Activated T-cell treated with anti-CD3 and anti-CD28 coated beads for 1 hour (primary cell): ENCODE measurements at regions not wholly inside any gene's neighbourhood (a gene's known extent, or its start where the extent isn't known, plus 50 kb on each side); places are given as distances from the start of the nearest gene placed in this dataset.
"Not testable (repeated sequence)": the region's sequence is repeated elsewhere in the genome, so short reads cannot be mapped to it uniquely, and the experiment has no call there.

ENCODE experiments used
- DNase-seq: peaks from one replicate; pipeline ENCODE4 v3.0.0-alpha.2; 2020; ENCODE audit warnings: low read depth

DNA sequence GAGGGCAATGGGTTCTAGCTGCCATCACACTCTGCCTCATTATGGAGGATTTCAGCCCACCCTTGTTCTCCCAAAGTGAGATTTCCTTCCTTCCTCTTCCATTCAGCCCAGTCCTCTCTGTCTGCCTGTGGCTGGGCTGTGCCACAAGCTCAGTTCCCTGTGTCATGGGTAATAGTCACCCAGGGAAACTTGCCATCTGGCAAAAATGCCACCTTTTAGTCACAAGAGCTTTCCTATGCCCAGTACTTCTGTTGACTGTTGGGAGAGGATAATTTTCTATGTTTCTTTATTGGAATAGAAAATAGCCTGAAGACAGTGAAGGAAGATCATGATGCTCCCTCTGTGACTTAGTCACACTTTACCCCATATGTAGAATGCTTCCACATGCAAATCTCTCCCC is 71.4 kb downstream of the TLR4 start:
- no peak for DNase-seq

DNA sequence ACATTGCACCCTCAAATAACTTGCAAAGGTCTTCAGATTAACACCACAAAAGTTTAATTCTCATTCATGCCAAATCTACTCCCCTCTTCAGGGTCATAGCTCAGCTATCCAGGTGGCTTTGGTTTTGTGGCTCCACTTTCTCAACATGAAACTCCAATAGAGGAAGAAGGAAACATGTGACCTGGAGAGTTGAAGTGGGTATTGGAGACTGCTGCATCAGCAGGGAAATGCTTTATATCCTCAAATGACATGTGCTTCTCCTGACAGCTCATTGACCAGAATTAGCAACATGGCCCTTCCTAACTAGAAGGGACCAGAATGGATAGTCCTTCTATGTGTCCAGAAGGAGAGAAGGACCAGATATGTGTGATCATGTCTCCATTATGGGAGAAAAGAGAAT is 73.6 kb downstream of the TLR4 start:
- no peak for DNase-seq

DNA sequence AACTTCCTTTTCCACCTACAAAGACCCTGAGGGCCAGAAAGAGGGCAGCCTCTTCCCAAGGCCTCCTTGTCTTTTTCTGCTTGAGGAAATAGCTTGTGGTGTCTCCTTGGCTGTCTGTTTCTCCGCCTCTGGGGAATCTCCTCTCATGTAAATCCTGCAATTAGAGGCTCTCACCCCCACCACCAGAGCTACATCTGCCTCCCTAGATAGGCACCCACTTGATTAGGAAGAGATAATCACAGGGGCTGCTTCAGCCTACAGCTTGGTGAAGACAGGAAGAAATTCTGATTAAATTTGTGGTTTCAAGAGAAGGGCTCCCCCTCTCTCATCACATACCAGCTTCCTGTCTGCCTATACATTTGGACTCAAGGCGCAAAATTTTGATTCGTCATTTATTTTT is 75.6 kb downstream of the TLR4 start:
- no peak for DNase-seq

DNA sequence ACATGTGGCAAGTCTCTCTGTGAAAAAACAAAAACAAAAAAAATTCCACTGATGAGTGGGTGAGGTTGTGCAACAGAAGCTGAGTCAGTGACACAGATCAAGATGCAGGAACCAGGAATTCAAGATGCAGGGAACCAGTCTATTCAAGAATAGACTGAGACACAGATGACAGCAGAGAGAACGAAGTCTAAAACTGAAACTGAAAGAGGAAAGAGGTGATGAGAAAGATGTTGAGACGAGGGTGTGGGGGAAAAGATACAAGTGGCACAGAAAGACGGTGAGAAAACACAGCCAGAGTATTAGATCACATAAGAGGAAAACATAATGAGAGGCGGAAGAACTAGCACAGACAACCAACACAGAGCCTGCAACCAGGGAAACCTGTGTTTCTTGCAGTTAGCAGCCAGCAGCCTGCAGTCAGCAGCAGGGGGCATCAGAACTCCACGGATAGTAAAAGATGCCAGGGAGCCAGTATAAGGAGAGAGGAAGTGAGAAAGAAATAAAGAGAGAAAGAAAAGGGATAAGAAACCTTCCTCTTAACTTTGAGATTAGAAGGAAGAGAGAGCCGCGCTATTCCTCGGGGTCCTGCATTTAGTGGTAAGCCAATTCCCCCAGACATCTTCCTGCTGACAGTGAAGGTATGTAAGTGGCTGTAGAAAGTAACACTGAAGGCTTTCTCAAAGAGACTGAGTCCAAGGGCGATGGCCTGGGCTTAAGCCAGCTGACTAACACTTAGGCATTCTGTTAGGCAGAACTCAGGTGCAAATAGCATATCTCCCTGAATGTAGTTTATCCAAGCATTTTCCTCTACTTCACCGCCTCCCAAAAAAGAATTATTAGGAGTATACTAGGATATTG is 79.0 kb downstream of the TLR4 start:
- peak; percentile 29 for DNase-seq

DNA sequence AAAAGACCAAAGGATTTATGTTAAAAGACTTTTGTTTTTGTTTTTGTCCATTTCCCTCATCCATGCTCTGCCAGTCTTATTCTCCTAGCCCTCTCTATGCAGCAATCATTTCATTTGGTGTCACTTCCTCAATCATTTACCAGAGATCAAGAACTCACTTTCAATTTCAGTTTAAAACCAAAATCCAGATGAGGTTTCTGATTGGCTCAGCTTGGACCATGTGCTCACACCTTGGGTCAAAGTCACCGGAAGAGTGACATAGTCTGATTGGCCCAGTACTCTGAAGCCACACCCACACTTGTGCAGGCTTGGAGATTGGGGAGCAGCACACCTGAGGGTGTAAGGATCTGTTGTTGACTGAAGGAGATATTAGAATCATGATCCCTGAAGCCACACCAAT is 79.6 kb downstream of the TLR4 start:
- no peak for DNase-seq

DNA sequence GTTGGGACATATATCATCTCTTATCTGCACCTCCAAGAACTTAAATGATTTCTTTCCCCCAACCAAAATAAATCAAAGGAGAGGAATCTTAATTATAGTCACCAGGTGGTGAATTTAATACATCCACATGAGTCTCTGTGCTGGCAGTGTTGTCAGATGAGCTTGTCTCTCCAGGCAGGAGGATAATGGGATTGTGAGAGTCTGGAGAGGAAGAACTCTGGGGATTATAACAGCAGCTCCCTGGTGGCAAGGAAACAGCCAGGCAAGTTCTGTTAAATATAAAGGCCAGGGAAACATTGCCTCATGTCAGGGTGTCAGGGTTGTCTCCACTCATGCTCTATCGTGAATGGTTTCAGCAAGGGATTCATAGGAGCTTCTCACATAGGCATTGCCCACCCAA is 80.8 kb downstream of the TLR4 start:
- no peak for DNase-seq

DNA sequence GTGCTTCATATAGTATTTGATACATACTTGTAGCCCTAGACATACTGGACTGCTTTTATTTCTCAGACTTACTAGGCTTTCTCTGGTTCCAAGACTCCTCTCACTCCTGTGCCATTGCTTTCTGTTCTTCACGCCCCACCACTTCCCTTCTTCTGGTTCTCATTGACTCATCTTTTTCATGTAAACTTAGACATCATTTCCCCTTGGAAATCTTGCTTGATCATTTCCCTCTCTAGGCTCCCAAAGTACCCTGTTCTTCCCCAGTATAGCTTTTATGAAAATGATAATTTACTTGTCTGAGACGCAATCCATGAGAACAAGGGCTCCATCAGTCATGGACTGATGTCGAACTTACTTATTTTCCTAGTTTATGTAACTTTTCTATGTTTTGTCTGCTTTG is 83.5 kb downstream of the TLR4 start:
- no peak for DNase-seq

DNA sequence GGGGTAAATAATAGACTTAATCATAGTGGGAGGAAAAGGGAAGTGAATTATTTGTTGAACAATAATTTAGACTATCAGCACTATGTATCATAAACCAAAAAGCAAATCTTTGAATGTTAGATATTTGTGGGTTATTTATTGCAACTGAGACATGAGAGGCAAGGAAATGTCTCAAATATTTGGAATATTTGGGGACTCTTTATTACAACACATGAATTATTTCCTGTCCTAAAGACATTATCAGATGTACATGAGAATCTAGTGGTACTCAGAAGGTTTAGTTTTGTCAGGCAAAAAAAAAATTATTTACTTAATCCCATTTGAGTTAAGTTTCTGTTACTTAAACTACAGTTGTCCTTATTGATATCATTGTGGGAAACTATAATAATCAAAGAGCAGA is 91.1 kb downstream of the TLR4 start:
- no peak for DNase-seq

DNA sequence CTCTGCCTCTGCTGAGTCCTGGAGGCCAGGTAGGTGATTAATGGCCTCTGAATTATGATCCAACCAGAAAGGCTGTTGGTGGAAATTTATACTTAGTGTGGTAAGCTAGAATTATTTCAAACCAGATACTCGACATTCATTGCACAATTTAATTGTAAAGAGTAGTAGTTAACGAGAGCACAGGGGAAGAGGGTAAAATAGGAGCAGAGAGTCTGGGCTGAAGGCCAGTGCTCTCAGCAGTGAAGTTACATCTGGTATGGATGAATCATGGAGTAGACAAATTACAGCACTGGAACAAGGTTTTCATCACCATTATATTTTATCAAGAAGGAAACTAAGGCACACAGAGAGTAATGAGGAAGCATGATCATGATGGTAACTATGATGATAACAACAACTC is 92.5 kb downstream of the TLR4 start:
- DNase-seq = no peak

DNA sequence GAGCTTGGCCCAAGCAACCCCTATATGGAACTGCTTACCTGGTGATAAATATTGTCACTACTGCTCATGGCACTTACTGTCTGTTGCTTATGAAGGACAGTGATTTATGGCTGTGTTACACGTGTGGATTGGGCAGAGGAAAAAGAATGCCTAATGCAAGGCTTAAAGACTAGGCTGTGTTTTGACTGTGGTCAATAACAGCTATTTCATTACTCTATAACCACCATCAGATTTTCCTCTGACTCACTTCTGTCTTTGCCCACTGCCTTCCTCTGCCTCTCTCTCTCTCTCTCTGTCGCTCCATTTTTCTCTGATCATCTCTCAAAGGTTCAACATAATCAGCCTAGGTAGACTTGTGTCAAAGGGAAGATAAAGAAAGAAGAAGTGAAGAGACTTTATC is 96.2 kb downstream of the TLR4 start:
- DNase-seq = no peak

DNA sequence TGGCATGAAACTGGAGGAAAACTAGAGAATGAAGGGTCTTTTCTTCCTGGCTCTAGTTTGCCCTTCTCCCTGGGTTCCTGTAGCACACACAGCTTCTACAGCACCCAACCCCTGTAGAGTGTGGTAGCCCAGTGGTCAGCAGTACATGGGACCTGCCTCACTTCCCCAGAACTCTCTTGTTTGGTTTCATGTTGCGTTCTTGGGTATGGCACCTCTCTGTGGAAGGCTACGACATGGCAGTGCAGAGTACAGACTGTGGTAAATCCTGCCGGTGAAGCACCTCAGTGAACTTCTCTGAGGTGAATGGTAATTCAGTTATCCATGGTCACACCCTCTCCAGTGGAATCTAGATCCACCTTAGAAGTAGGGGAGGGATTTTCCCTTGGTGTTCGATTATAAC is 105.5 kb downstream of the TLR4 start:
- no peak for DNase-seq

DNA sequence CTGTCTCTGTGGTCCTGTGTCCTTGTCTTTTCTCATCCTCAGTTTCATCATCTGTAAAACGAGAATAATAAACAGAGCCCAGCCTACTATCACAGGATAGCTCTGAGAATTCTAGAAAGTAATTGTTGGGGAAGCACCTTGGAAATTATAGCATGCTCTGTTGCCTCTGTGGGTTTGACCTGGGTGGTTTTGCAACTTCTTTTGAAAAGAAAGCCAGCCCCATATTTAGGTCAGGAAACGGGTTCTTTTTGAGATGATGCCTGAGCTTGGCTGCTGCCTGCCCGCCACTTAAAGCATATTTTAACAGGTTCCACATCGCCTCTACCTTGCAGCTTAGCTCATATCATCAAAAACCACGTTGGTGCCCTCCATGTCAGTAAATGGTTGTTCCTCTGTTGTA is 111.1 kb downstream of the TLR4 start:
- DNase-seq = no peak

DNA sequence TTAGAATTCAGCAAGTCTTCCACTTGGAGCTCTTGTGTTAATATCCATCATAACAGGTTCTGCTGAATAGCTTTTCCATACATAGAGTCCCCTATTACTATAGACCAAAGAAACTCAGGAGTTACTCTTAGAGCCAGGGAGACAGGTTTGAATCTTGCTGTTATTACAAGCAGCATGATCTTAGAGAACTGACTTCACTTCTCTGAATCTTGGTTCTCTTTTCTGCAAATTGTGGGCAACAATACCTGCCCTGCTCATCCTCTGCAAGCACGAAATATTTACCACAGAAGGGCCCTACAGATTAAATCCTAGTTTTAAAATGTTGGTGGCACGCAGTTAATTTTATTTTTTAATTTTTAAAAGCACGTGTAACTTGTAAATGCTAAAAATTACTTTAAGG is 111.7 kb downstream of the TLR4 start:
- no peak for DNase-seq

DNA sequence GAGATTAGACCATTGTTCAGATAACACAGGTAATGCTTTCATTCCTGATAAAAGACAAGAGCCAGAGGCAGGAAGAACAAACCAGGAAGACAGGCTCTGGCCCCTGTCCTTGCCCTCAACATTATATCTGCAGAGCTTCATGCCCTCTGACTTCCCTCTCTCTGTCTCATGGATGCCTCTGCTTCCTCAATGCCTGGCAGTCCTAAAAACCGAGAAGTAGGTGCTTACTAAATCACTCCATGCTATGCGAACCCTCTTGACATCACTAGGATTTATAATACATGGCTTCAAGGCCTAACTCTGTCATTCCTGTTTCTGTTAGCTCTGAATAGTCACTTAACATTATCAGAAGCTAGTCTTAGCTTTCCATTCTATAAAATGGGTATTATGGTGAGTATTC is 117.8 kb downstream of the TLR4 start:
- no peak for DNase-seq

DNA sequence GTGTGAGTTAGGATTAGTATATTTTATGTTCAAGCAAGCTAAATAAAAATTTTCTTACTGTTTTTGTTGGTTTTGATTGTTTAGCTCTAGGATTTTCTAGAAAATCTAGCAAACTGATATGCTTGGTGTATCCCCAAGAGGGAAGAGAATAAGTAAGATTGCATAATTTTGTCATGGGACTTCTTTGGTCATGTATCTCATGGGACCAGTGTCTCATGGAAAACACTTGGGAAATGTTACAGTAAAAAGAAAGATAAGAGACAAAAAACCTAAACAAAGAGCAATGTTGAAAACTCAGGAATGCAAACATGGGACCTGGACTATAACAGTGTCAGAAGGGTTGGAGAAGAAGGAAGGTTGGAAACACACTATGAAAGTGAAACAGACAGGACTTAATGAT is 119.4 kb downstream of the TLR4 start:
- DNase-seq = no peak

DNA sequence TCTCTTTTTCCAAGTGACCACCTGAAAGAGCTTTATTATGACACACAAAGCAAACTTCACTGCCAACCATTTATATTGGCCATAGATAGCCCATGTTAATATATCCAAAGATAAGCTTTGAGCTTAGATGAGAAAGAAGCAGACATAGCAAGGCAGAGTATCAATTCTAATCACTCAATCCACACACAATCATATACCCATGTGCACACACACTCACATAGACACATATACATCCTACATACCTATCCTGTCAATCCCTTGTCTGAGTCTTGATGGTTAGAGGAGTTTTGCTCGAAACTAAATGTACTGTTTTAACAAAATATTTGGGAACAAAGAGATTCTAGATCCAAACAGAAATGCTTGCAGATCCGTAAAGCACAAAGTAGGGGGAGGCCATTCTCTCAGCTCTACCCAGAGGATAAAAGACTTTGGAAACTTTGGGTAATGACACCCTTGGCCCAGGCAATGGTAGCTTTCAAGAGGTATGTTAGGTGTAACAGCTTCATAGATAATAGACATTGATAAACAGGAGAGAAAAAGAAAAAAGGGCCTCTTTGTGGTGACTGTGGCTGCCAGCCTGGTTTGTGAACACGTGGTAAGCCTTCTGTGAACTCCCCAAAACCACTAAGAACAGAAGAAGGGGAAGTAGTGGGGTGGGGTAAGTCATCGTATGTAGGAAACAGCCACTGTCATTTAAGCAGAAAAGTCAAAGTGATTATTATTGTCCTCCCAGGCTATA is 121.6 kb downstream of the TLR4 start:
- peak; percentile 3 for DNase-seq

DNA sequence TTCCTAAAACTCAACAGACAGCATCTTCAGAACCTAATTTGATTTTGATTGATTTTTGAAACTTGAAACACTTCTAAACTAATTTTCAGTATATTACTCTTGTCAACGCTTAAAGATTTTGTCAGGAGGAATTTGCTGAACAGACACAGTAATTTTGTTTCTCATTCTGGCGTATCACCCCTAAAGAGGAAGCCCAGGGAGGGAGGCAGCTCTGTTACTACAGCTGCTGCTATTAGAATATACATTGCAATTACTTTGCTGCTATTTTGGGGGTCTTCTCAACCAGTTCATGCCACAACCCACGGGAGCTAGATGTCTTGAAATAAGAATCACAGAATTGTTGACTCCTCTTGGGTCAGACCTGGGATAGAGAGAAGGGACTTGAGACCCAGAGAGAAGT is 122.6 kb downstream of the TLR4 start:
- DNase-seq = no peak

DNA sequence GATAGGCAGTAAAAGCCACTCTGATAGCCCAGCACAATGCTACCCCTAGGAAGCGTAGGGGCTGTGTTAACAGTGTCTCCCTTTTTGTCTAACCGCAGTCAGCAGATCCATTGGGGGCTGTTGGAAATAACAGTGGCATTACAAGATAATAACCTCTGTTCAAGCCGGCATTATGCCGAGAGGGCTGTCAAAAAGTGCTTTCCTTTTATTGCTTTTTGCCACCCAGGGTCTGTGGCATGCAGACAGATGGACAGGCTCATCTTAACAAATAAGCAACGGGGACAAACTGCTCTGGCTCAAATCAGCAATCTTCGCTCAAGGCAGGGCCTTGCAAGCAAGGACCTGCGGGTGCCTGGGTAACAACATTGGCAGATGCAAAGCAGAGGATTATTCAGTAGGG is 123.3 kb downstream of the TLR4 start:
- no peak for DNase-seq

DNA sequence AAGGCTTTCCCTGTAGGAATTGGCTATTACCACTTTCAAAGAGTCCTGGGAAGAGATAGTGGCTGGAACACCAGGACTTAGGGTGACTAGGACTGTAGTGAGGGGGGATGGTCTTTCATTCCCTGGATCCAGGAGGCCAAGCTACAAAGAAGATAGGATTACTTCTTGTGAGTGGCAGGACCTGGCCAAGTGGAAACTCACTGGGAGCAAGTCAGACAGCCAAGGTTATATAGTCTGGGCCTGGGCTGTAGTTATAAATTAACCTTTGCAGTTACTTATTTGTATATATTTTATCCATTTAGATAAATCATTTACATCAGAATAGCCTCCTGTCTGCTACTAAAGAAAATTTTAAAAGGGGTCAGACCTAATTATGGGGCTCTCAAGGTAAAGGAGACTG is 124.3 kb downstream of the TLR4 start:
- no peak for DNase-seq

DNA sequence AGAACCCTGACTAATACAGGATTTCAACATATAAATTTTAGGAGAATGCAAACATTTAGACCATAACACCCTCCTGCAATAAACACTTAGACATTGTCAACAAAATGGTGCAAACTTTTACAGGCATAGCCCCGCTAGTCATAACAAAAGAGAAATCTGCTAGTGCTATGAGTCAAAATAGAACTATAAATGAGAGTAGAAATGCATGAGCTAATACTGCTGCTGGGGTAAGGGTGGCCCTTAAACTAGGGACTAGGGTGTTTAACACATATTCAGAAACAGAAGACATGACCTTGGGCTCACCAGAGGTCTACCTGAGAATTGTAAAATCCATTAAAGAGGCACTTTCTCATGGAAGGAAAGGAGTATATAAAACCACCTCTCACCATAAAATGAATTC is 131.6 kb downstream of the TLR4 start:
- no peak for DNase-seq

DNA sequence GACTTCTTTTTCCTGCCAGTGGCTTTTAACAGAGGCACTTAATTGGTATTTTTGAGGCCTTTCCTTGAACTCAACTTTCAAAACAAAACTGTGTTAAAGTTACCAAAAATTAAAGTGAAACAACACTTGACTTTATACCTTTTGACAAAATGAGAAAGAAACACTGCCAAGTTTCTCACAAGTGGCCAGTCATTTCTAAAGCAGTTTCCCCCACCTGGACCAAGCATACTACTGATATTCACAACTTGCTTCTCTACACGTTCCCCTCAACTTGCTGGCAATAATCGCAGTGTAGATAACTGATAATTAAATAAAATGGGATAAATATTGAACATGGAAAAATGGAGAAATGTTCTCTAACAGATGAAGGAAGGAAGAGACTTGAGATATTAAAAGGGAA is 135.7 kb downstream of the TLR4 start:
- no peak for DNase-seq

DNA sequence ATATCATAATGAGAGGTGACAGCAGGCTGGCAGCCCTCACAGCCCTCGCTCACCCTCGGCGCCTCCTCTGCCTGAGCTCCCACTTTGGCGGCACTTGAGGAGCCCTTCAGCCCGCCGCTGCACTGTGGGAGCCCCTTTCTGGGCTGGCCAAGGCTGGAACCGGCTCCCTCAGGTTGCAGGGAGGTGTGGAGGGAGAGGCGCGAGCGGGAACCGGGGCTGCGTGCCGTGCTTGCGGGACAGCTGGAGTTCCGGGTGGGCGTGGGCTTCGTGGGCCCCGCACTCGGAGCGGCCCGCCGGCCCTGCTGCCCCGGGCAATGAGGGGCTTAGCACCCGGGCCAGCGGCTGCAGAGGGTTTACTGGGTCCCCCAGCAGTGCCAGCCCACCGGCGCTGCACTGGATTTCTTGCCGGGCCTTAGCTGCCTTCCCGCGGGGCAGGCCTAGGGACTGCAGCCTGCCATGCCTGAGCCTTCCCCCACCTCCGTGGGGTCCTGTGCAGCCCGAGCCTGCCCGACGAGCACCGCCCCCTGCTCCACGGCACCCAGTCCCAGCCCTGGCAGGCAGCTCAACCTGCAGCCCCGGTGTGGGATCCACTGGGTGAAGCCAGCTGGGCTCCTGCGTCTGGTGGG is 147.7 kb downstream of the TLR4 start:
- not testable (repeated sequence) for DNase-seq

DNA sequence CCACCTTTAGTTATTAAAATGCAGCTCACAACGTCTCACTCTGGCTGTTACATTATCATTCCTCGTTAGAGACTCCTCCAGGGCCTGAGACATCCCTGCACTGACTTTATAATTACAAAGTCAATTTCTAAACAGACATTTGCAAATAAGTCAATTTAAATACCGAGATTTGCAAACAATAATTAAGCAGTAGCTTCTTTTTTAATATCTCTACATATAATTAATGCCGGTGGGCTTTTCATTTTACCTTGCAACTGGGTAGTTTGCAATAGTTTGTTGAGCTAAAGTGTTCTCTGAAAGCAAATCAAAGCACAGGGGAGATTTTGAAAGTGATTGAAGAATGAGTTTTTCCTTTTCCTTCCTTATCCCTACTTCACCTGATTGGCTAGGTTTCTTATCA is 154.4 kb downstream of the TLR4 start:
- DNase-seq = no peak
